Sigmoid colon (tissue), 4 donors: ENCODE measurements at regions not wholly inside any gene's neighbourhood (a gene's known extent, or its start where the extent isn't known, plus 50 kb on each side); places are given as distances from the start of the nearest gene placed in this dataset.

ENCODE experiments used
- EP300 ChIP-seq, 4 donors: sonication (generic); formaldehyde crosslinking; IDR thresholded peaks; one replicate each; pipeline ENCODE4 v1.6.1; 2017; ENCODE audit warnings: antibody characterized with exemption in 4 of 4
- POLR2A ChIP-seq, 2 donors: fragments of 450-650 bp; IDR thresholded peaks; one replicate each; pipeline ENCODE4 v1.6.1; 2016; ENCODE audit warnings: antibody characterized with exemption in 2 of 2, mild to moderate bottlenecking in 2 of 2, moderate library complexity in 2 of 2
- POLR2AphosphoS5 ChIP-seq, 4 donors: sonication (generic); formaldehyde crosslinking; IDR thresholded peaks; one replicate each; pipeline ENCODE4 v1.6.1; 2017; ENCODE audit warnings: antibody characterized with exemption in 4 of 4
- TF ChIP-seq, protein P1 (sequence below), 4 experiments: fragments of 450-650 bp in 3 of 4; fragments of 200-600 bp in 1 of 4; IDR thresholded peaks; one replicate each; pipeline ENCODE4 v1.5.1; 2016 to 2019; ENCODE audit warnings: antibody characterized with exemption in 4 of 4, mild to moderate bottlenecking in 3 of 4, moderate library complexity in 2 of 4

DNA sequence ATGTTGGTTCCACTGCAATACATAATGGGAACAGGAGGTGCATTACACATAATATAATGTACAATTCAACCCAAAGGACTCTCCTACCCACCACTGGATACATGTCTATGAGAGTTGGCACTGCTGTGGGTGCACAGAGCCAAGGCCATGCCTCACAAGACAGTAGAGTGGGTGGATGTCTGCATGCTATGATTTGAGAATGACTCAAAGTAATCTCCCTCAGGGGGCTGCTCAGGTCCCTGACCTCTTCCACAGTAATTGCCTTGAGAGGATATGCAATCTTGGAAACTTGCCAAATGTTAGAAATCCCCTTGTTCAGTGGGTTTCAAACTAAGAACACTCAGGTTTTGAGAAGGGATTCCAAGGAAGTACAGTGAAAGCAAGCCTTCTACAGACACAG lies 79.0 kb downstream of the ANKEF1 start:
- TF ChIP-seq EP300 (IDR thresholded peaks at IDR 0.05) (no peak), POLR2A (IDR thresholded peaks at IDR 0.05) (no peak), POLR2AphosphoS5 (IDR thresholded peaks at IDR 0.05) (no peak)
- TF ChIP-seq, protein P1, sequence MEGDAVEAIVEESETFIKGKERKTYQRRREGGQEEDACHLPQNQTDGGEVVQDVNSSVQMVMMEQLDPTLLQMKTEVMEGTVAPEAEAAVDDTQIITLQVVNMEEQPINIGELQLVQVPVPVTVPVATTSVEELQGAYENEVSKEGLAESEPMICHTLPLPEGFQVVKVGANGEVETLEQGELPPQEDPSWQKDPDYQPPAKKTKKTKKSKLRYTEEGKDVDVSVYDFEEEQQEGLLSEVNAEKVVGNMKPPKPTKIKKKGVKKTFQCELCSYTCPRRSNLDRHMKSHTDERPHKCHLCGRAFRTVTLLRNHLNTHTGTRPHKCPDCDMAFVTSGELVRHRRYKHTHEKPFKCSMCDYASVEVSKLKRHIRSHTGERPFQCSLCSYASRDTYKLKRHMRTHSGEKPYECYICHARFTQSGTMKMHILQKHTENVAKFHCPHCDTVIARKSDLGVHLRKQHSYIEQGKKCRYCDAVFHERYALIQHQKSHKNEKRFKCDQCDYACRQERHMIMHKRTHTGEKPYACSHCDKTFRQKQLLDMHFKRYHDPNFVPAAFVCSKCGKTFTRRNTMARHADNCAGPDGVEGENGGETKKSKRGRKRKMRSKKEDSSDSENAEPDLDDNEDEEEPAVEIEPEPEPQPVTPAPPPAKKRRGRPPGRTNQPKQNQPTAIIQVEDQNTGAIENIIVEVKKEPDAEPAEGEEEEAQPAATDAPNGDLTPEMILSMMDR (IDR thresholded peaks at IDR 0.05), result no peak
